ENCODE measurements at regions not wholly inside any gene's neighbourhood (a gene's known extent, or its start where the extent isn't known, plus 50 kb on each side); places are given as distances from the start of the nearest gene placed in this dataset.

- TF ChIP-seq, protein P1, sequence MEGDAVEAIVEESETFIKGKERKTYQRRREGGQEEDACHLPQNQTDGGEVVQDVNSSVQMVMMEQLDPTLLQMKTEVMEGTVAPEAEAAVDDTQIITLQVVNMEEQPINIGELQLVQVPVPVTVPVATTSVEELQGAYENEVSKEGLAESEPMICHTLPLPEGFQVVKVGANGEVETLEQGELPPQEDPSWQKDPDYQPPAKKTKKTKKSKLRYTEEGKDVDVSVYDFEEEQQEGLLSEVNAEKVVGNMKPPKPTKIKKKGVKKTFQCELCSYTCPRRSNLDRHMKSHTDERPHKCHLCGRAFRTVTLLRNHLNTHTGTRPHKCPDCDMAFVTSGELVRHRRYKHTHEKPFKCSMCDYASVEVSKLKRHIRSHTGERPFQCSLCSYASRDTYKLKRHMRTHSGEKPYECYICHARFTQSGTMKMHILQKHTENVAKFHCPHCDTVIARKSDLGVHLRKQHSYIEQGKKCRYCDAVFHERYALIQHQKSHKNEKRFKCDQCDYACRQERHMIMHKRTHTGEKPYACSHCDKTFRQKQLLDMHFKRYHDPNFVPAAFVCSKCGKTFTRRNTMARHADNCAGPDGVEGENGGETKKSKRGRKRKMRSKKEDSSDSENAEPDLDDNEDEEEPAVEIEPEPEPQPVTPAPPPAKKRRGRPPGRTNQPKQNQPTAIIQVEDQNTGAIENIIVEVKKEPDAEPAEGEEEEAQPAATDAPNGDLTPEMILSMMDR (IDR thresholded peaks at IDR 0.05), result no peak
- H3K4me3 ChIP-seq, result no peak overlapping the region
- ATAC-seq (ENCODE audit: insufficient number of reproducible peaks, low FRiP score, low read depth) (no peak), DNase-seq (ENCODE audit: low spot score) (no peak)
- peaks cover 16 to 28% of the 10 kb centered on the region in 2 donors for H3K4me1 ChIP-seq (ENCODE audit: control insufficient read depth in 1 of 2, low read depth in 2 of 2)
- no peaks in the 10 kb centered on the region for H3K9me3 ChIP-seq
- H3K27ac ChIP-seq, result no peak overlapping the region
- H3K36me3 ChIP-seq, result no peaks in the 10 kb centered on the region
- H3K27me3 ChIP-seq (replicated peaks; ENCODE audit: insufficient read depth), result no peaks in the 10 kb centered on the region
These were observed 340.0 kb upstream of the RASGEF1B start for GRCh38 chr4:81811562-81812293.

- no peaks in the 10 kb centered on the region for H3K36me3 ChIP-seq
- no peaks in the 10 kb centered on the region for H3K9me3 ChIP-seq
- no peaks in the 10 kb centered on the region for H3K27me3 ChIP-seq (replicated peaks; ENCODE audit: insufficient read depth)
- DNase-seq (ENCODE audit: low spot score) (no peak), ATAC-seq (ENCODE audit: insufficient number of reproducible peaks, low FRiP score, low read depth) (no peak)
- TF ChIP-seq, protein P1 (IDR thresholded peaks at IDR 0.05), result no peak
- no peak overlapping the region for H3K4me3 ChIP-seq
- no peaks in the 10 kb centered on the region for H3K4me1 ChIP-seq (ENCODE audit: control insufficient read depth in 1 of 2, low read depth in 2 of 2)
- no peak overlapping the region for H3K27ac ChIP-seq
These were observed 336.4 kb upstream of the RASGEF1B start for GRCh38 chr4:81808011-81808672.

- Histone ChIP-seq H3K36me3 (no peaks in the 10 kb centered on the region), H3K4me3 (no peak overlapping the region), H3K9me3 (no peaks in the 10 kb centered on the region), H3K27ac (no peak overlapping the region), H3K27me3 (replicated peaks; ENCODE audit: insufficient read depth) (no peaks in the 10 kb centered on the region), H3K4me1 (ENCODE audit: control insufficient read depth in 1 of 2, low read depth in 2 of 2) (no peaks in the 10 kb centered on the region)
- ATAC-seq (ENCODE audit: insufficient number of reproducible peaks, low FRiP score, low read depth), result no peak
- DNase-seq (ENCODE audit: low spot score), result no peak
- TF ChIP-seq, protein P1 (IDR thresholded peaks at IDR 0.05), result no peak
These were observed 335.7 kb upstream of the RASGEF1B start for GRCh38 chr4:81807386-81807785.

GRCh38 chr4:81806485-81806884 is 334.8 kb upstream of the RASGEF1B start:
- no peak for DNase-seq (ENCODE audit: low spot score)
- Histone ChIP-seq H3K4me1 (ENCODE audit: control insufficient read depth in 1 of 2, low read depth in 2 of 2) (no peaks in the 10 kb centered on the region), H3K9me3 (no peaks in the 10 kb centered on the region), H3K36me3 (no peaks in the 10 kb centered on the region), H3K27me3 (replicated peaks; ENCODE audit: insufficient read depth) (no peaks in the 10 kb centered on the region), H3K27ac (no peak overlapping the region), H3K4me3 (no peak overlapping the region)
- TF ChIP-seq, protein P1 (IDR thresholded peaks at IDR 0.05), result no peak
- ATAC-seq (ENCODE audit: insufficient number of reproducible peaks, low FRiP score, low read depth), result no peak

DNA sequence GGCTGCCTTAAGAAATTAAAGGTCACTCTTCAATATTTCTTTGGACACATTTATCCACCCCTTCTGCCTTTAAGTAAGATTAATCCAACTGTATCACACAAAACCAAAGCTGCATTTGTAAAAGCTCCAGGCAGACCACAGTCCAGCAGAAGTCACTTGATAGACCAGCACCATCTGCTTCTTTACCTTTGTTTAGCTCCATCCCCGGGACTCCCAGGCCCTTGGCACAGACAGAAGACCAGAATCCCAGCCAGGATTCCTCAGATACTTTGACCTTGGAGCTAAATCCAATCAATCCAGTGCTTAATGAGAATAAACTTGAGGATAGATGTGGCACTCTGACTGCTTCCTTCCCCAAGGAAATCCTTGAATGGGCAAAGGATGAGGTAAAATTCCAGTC is 333.1 kb upstream of the RASGEF1B start:
- DNase-seq (ENCODE audit: low spot score) (no peak), ATAC-seq (ENCODE audit: insufficient number of reproducible peaks, low FRiP score, low read depth) (no peak)
- TF ChIP-seq, protein P1 (IDR thresholded peaks at IDR 0.05), result no peak
- H3K4me3 ChIP-seq, result no peak overlapping the region
- no peaks in the 10 kb centered on the region for H3K27me3 ChIP-seq (replicated peaks; ENCODE audit: insufficient read depth)
- no peaks in the 10 kb centered on the region for H3K4me1 ChIP-seq (ENCODE audit: control insufficient read depth in 1 of 2, low read depth in 2 of 2)
- H3K9me3 ChIP-seq, result no peaks in the 10 kb centered on the region
- no peaks in the 10 kb centered on the region for H3K36me3 ChIP-seq
- H3K27ac ChIP-seq, result no peak overlapping the region

Measured in thoracic aorta (tissue), 2 donors.